DMS153 treated with DMSO at 0.1 percent for 48 hours (cell line): ENCODE measurements at regions not wholly inside any gene's neighbourhood (a gene's known extent, or its start where the extent isn't known, plus 50 kb on each side); places are given as distances from the start of the nearest gene placed in this dataset.
A peak's percentile ranks its signal among the peaks of the same experiment; 100 is the strongest.

Experiments used
- DNase-seq: peaks from one replicate; lab custom pipeline; 2025; ENCODE audit not compliant: unreplicated experiment; lab: John Stamatoyannopoulos, UW

GRCh38 chr13:107438251-107438650, 777.1 kb downstream of the LIG4 start:
- DNase-seq, result no peak

DNA sequence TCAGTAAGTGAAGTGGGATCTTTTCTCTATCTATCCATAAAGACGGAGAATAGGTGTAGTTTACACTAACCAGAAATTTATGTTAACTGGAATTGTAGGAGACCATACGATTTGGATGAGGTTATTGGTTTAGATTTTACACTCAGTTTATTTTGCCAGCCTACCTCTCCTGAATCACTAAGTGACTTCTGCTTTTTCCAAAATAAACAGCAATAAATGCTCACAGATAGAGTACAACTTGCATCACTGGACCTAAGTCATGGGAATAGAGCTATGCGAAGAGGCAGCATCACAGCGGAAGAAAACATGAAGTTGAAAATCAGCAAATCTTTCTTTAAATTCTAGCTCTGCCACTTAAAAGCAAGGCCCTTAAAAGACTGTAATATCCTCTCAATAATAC, 781.0 kb downstream of the LIG4 start:
- no peak for DNase-seq

GRCh38 chr13:107427536-107427935, 787.8 kb downstream of the LIG4 start:
- no peak for DNase-seq

DNA sequence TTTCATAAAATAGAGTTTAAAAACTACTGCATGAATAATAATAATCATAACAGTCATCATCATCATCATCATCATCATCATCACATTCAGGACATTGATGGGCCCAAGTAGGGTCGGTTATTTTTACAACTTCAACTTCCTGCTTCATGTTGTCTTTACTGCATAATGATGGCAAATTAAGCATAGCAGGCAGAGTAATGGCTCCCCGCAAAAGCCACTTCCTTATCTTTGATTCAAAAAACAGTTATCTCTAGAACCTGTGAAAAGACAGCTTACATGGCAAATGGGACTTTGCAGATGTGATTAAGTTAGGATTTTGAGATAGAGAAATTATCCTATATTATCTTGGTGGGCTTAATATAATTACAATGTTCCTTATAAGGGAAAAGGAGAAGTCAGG, 792.9 kb downstream of the LIG4 start:
- DNase-seq, result no peak

GRCh38 chr13:107421951-107422350, 793.4 kb downstream of the LIG4 start:
- no peak for DNase-seq

GRCh38 chr13:107421028-107421427, 794.3 kb downstream of the LIG4 start:
- no peak for DNase-seq

DNA sequence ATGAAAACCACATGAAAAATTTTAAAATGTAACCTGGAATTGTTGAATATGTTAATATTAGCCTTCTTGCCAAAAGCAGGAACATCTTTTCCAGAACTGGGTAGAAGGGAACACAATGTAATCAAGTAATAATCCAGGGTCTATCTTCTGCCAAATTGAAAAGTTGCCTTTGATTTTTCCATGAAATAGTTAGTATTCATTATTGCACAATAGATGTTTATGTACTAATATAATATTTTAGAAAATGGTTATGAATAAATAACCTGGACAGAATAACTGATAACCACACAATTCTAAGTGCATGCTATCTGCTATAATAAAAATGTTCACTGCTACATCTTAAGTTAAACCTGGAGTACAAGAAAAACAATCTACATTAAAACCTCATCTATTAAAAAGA, 802.3 kb downstream of the LIG4 start:
- no peak for DNase-seq

DNA sequence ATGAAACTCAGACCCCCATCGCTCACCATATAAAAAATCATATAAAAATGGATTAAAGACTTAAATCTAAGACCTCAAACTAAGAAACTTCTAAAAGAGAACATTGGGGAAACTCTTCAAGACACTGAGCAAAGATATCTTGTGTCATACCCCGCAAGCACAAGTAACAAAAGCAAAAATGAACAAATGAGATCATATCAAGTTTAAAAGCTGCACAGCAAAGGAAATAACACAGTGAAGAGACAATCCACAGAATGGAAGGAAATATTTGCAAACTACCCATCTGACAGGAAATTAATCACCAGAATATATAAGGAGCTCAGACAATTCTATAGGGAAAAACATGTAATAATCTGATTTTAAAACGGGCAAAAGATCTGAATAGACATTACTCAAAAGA, 808.3 kb downstream of the LIG4 start:
- DNase-seq, result no peak

DNA sequence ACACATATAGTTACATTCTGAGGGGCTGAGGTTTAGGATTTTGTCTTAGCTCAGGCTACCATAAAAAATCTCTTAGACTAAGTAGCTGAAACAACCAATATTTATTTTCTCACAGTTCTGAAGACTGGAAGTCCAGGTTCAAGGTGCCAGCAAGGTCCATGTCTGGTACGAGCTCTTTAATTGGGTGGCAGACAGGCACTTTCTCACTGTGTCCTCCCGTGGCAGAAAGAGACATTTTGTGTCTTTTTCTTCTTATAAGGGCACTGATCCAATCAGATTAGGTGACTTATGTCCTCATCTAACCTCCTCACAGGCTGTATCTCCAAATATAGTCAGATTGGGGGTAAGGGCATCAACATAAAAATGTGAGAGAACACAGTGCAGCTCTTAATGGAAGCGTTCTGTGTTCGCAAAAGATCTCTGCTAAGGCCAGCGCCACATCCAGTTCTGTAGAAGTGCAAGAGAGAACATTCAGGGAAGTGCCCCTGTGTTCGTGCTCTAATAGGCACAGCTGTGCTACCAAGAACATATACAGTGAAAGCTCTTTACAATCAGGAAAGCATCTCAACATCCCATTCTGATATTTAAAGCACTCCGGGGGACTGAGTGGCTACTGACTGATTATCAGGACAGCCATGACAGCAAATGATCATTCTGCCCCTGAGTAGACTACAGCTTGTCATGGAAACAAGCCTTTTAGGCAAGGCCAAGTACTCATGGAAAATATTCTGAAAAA, 819.2 kb downstream of the LIG4 start:
- no peak for DNase-seq

- no peak for DNase-seq
These were observed 823.1 kb downstream of the LIG4 start for GRCh38 chr13:107392205-107392604.

GRCh38 chr13:107387525-107387924, 819.6 kb upstream of the ARGLU1 start:
- no peak for DNase-seq

GRCh38 chr13:107379407-107380155, 811.6 kb upstream of the ARGLU1 start:
- no peak for DNase-seq

DNA sequence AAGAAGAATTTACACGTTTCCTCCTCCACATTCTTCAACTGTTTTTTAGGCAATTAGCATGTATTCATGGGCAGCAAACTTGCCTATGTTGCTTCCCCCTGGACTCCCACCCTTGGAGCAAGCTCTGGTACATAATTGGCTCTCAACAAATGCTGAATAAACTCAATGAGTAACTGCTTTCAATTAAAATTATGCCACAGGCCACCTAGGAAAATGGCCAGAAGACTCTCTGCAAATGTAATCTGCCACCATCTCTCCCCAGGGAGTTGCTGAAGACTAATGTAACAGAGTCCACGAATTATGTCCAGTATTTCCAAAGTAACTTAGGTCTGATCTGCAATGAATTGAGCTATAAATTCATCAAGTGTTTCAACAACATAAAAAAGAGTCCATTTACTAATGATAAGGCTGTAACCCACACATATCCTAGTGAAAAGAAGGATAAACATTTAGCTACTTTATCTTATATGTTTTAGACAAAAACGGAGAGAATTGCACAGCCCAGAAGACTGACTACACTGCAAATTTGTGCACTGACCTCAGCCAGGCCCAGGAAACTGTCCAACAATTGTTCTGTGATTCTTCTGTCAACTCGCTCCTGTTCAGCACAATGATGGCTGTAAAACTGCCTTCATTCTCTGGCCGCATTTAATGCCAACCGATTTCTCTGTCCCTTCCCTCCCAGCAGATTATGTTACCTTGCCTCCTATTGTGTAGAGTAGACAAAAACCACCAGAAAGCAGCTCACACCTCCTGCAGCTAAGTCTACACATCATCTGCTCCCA, 808.6 kb upstream of the ARGLU1 start:
- DNase-seq, result peak; percentile 85

- no peak for DNase-seq
These were observed 807.9 kb upstream of the ARGLU1 start for GRCh38 chr13:107375701-107376340.

GRCh38 chr13:107374038-107374437, 806.1 kb upstream of the ARGLU1 start:
- no peak for DNase-seq

- DNase-seq, result peak; percentile 60
These were observed 805.6 kb upstream of the ARGLU1 start for GRCh38 chr13:107373551-107373950.

- no peak for DNase-seq
These were observed 802.3 kb upstream of the ARGLU1 start for GRCh38 chr13:107370015-107370785.

- no peak for DNase-seq
These were observed 799.3 kb upstream of the ARGLU1 start for GRCh38 chr13:107367258-107367657.

- DNase-seq, result no peak
These were observed 797.7 kb upstream of the ARGLU1 start for GRCh38 chr13:107365466-107366215.

GRCh38 chr13:107364658-107365057, 796.7 kb upstream of the ARGLU1 start:
- DNase-seq, result no peak
